ENCODE measurements at regions not wholly inside any gene's neighbourhood (a gene's known extent, or its start where the extent isn't known, plus 50 kb on each side); places are given as distances from the start of the nearest gene placed in this dataset.

DNA sequence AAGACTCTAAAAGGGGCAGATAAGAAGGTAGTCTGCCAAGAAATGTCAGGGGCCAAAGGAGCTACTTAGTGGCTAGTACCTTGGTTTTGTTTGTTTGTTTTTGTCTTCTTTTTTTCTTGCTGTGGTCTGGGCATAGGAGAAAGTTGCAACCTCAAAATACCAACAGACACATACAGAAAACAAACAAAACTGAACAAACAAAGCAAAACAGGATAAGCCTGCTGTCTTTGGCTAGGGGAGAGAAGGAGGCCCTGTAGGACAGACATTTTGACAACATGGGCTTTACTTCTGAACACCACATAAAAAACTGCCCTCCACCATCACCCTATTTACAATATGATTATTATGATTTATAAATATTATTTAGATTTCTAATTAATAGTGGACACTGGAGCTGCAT is 460.8 kb downstream of the PTH2R start:
- H3K4me2 ChIP-seq (ENCODE audit: insufficient read depth in 1 of 2, low read depth in 2 of 2, low read length in 2 of 2): no peak overlapping the region
- H3K4ac ChIP-seq (replicated peaks; ENCODE audit: insufficient read length, low read depth, low read length): no peak overlapping the region
- H3K4me1 ChIP-seq (replicated peaks in 1 of 4; ENCODE audit: control insufficient read depth in 3 of 4, insufficient read depth in 4 of 4, low read length in 3 of 4): no peaks in the 10 kb centered on the region
- no peak overlapping the region for H3K18ac ChIP-seq (ENCODE audit: extremely low read depth, low read length)
- no peak overlapping the region for H3K9ac ChIP-seq (replicated peaks in 1 of 4; ENCODE audit: extremely low read depth in 1 of 4, low read depth in 3 of 4, low read length in 3 of 4)
- no peaks in the 10 kb centered on the region for H3K79me2 ChIP-seq (ENCODE audit: control insufficient read depth in 1 of 2, insufficient read depth in 2 of 2, low read length in 2 of 2)
- no peak overlapping the region for H3K14ac ChIP-seq (ENCODE audit: insufficient read length)
- no peak overlapping the region for H4K91ac ChIP-seq (replicated peaks; ENCODE audit: insufficient read length, low read length)
- TF ChIP-seq BACH1 (IDR thresholded peaks at IDR 0.05; ENCODE audit: low read length): no peak
- TF ChIP-seq NANOG (IDR thresholded peaks at IDR 0.05; ENCODE audit: insufficient read depth, low read depth, low read length, poor library complexity, severe bottlenecking): no peak
- TF ChIP-seq TAF7 (optimal IDR thresholded peaks at IDR 0.05; ENCODE audit: borderline replicate concordance, low read depth, low read length): no peak
- TF ChIP-seq SUZ12 (IDR thresholded peaks at IDR 0.05; ENCODE audit: low read length): no peak
- TF ChIP-seq KDM1A (IDR thresholded peaks at IDR 0.05; ENCODE audit: borderline replicate concordance, low read length): no peak
- TF ChIP-seq SP2 (IDR thresholded peaks at IDR 0.05; ENCODE audit: low read length): no peak
- no peak for TF ChIP-seq CREB1 (IDR thresholded peaks at IDR 0.05)
- TF ChIP-seq TAF1 (IDR thresholded peaks at IDR 0.05; ENCODE audit: low read depth, low read length): no peak
- no peak for TF ChIP-seq SIRT6 (IDR thresholded peaks at IDR 0.05; ENCODE audit: low read length)
- TF ChIP-seq SP1 (IDR thresholded peaks at IDR 0.05; ENCODE audit: low read depth, low read length): no peak
- no peak for TF ChIP-seq NRF1 (IDR thresholded peaks at IDR 0.05; ENCODE audit: low read depth, low read length)
- TF ChIP-seq RAD21 (IDR thresholded peaks at IDR 0.05 in 1 of 2, conservative IDR thresholded peaks at IDR 0.05 in 1 of 2; ENCODE audit: low read depth in 2 of 2, low read length in 2 of 2): no peak
- H2AFZ ChIP-seq (ENCODE audit: low read length): no peak overlapping the region
- FAIRE-seq: no peak
- H3K27ac ChIP-seq (ENCODE audit: low read depth, low read length): no peak overlapping the region
- no peak overlapping the region for H4K8ac ChIP-seq (ENCODE audit: extremely low read depth, insufficient read depth, low read length)
- no peak overlapping the region for H2BK5ac ChIP-seq (ENCODE audit: low read depth, low read length)
- no peaks in the 10 kb centered on the region for H3K79me1 ChIP-seq (ENCODE audit: low read depth, low read length)
- no peak overlapping the region for H2BK15ac ChIP-seq (ENCODE audit: low read length)
- no peaks in the 10 kb centered on the region; the same call in 1 of the 2 replicates for H3K23me2 ChIP-seq (ENCODE audit: low read depth, low read length)
- H3K4me3 ChIP-seq (ENCODE audit: extremely low read depth in 1 of 4, insufficient read depth in 2 of 4, low read depth in 3 of 4, low read length in 4 of 4): no peak overlapping the region
- H2BK120ac ChIP-seq (replicated peaks; ENCODE audit: low read depth, low read length): no peak overlapping the region
- no peak for DNase-seq (ENCODE audit: low read depth in 1 of 2, low spot score in 2 of 2)
- no peaks in the 10 kb centered on the region for H4K20me1 ChIP-seq (replicated peaks in 1 of 2; ENCODE audit: control insufficient read depth in 1 of 2, insufficient read depth in 2 of 2, low read length in 2 of 2)
- ChIA-PET POLR2A (ENCODE audit: partially characterized antibody) (no interaction called here), CTCF (ENCODE audit: partially characterized antibody) (interaction anchor here (0.6 kb wide), 1 partner anchor 211 kb away, joined by 3 read pairs; no protein-coding TSS in a partner anchor)
- no peaks in the 10 kb centered on the region for H3K36me3 ChIP-seq (ENCODE audit: control insufficient read depth in 2 of 4, insufficient read depth in 4 of 4, low read length in 3 of 4)
- H3K56ac ChIP-seq (replicated peaks; ENCODE audit: insufficient read length, low read depth, low read length): no peak overlapping the region
- no peak overlapping the region for H3K23ac ChIP-seq (ENCODE audit: insufficient read length)
- no peak overlapping the region for H2BK12ac ChIP-seq (ENCODE audit: low read depth, low read length)
- H3K9me3 ChIP-seq (ENCODE audit: insufficient read depth in 2 of 2, low read depth in 1 of 2, low read length in 1 of 2): no peaks in the 10 kb centered on the region; a peak in 1 of 4 replicates
- no peak overlapping the region for H2AK5ac ChIP-seq (ENCODE audit: low read depth, low read length)
- H3K27me3 ChIP-seq (replicated peaks in 1 of 4; ENCODE audit: control insufficient read depth in 3 of 4, extremely low read depth in 1 of 4, insufficient read depth in 3 of 4, low read length in 3 of 4): peaks cover 0 to 1% (median 0%) of the 10 kb centered on the region in 4 experiments; a peak in 1 of 7 replicates
- no peak overlapping the region for H4K5ac ChIP-seq (ENCODE audit: insufficient read length, low read depth, low read length)
- H2BK20ac ChIP-seq (ENCODE audit: low read length): no peak overlapping the region
